ENCODE measurements at regions not wholly inside any gene's neighbourhood (a gene's known extent, or its start where the extent isn't known, plus 50 kb on each side); places are given as distances from the start of the nearest gene placed in this dataset.
A peak's percentile ranks its signal among the peaks of the same experiment; 100 is the strongest.

DNA sequence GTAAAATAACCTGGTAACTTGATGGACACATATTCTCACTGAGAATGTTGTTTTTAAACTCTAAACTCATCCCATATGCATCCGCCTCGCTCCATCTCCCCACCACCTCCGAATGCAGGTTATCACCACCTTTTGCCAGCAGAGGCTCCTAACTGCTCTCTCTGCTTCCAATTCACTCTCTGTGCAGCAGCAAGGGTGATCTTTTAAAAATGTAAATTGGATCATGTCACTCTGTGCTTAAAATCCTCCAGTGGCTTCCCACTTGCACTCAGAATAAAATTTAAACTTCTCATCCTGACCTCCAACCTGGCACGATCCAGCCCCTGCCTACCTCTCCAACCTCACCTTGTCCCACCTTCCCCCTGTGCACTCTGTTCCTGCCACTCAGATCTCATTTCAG is 317.2 kb downstream of the ZSWIM6 start:
- no peak overlapping the region for H3K4me3 ChIP-seq (ENCODE audit: low read depth, low read length)
- no peak for DNase-seq (ENCODE audit: low read depth)

DNA sequence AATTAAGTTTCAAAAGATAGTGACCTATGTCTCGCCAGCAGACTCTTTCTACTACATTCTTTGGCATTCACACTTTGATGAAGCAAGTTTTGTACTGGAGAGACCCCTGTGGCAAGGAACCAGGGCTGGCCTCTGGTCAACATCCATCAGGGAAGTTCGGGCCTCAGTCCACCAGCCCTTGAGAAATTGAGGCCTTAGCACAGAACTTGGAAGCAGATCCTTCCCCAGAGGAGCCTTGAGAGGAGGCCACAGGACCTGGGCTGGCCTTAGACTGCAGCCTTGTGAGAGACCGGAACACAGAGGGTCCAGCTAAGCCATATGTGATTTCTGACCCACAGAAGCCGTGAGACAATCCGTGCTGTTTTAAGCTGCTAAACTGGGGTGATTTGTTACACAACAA is 317.9 kb downstream of the ZSWIM6 start:
- no peak for DNase-seq (ENCODE audit: low read depth)
- H3K4me3 ChIP-seq (ENCODE audit: low read depth, low read length), result no peak overlapping the region

DNA sequence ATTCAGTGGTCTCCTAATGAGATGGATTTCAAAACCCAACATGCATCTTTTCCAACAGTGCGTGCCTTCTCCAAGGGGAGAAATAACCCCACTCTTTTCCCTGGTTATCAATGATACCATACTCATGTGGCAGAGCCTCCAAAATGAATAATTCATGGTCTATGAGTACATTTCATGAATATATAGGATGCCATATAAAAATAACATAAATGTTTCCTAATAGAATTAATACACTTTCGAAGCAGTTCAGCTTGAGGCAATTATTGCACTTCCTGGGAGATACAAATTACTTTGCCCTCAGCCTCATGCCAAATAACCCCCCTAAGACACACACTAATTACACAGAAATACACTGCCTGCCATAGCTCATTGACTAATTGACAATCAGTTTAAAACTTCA is 318.6 kb downstream of the ZSWIM6 start:
- no peak for DNase-seq (ENCODE audit: low read depth)
- H3K4me3 ChIP-seq (ENCODE audit: low read depth, low read length), result no peak overlapping the region

GRCh38 chr5:61651195-61651594 is 319.1 kb downstream of the ZSWIM6 start:
- no peak overlapping the region for H3K4me3 ChIP-seq (ENCODE audit: low read depth, low read length)
- DNase-seq (ENCODE audit: low read depth), result no peak

- DNase-seq (ENCODE audit: low read depth), result no peak
- H3K4me3 ChIP-seq (ENCODE audit: low read depth, low read length), result no peak overlapping the region
Measured at GRCh38 chr5:61652916-61653315, 320.9 kb downstream of the ZSWIM6 start.

GRCh38 chr5:61653807-61654580 is 321.9 kb downstream of the ZSWIM6 start:
- no peak overlapping the region for H3K4me3 ChIP-seq (ENCODE audit: low read depth, low read length)
- DNase-seq (ENCODE audit: low read depth), result no peak

DNA sequence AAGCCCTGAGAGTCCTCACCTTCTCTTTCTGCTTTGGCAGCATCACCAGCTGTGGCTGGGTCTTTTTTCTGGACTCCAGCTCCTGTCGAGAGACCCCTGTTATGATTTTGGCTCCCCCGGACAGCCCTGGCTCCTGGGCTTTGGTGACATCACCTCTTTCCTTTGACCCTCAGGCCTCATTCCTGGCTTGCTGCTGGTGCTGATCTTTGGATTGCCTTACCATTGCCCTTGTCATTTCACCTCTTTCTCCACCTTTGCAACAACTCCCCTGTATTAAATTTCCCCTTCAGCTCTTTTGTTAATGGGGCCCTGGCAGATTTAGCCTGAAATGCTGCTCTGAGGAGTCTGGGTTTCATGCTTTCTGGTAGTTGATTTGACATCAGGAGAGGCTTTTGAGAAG is 322.8 kb downstream of the ZSWIM6 start:
- no peak overlapping the region for H3K4me3 ChIP-seq (ENCODE audit: low read depth, low read length)
- no peak for DNase-seq (ENCODE audit: low read depth)

DNA sequence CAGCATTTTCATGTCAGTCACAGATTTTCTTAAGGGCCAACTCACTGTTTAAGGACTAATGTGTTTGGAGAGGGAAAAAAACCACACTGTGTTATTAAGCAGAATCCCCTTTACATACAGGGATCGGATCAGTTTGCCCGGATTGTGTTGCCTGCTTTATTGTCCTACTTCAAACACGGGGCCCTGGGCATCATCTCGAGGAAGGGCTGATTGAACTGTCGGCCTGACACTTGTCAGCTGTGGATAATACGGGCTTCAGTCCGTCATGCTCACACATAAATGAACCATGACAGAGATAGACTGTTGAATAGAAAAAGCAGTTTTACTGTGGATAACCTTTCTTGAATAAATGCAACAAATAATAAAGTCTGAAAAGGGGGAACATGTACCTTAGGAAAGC is 325.0 kb downstream of the ZSWIM6 start:
- H3K4me3 ChIP-seq (ENCODE audit: low read depth, low read length), result no peak overlapping the region
- DNase-seq (ENCODE audit: low read depth), result no peak

- no peak overlapping the region for H3K4me3 ChIP-seq (ENCODE audit: low read depth, low read length)
Measured at GRCh38 chr5:61657686-61658085, 325.6 kb downstream of the ZSWIM6 start.

GRCh38 chr5:61658592-61659008 is 326.5 kb downstream of the ZSWIM6 start:
- DNase-seq (ENCODE audit: low read depth), result peak; percentile 19
- H3K4me3 ChIP-seq (ENCODE audit: low read depth, low read length), result no peak overlapping the region

More at GRCh38 chr5:61657686-61658085, 325.6 kb downstream of the ZSWIM6 start:
- DNase-seq (ENCODE audit: low read depth), result no peak

DNA sequence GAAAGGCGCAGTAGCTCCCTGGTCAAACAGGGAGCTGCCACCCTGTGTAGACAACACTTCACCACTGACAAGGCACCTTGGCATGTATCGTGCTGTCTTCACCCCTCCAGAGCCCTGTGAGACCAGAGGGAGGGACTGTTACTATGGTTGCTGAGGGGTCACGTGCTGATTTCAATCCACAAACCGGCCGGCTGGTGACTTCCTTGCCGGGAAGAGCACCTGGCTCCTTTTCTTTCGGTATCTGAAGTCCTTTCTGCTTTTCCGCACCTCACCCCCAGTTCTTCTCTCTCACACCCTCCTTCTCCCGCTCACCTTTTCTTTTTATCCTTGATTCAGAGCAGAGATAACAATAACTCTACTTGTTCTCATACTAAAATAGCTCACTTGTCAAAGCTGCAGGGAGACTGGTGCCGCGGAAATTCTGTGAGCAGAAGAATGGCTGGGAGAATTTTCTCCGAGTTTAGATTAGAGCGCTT is 327.2 kb downstream of the ZSWIM6 start:
- DNase-seq (ENCODE audit: low read depth), result no peak
- H3K4me3 ChIP-seq (ENCODE audit: low read depth, low read length), result no peak overlapping the region

DNA sequence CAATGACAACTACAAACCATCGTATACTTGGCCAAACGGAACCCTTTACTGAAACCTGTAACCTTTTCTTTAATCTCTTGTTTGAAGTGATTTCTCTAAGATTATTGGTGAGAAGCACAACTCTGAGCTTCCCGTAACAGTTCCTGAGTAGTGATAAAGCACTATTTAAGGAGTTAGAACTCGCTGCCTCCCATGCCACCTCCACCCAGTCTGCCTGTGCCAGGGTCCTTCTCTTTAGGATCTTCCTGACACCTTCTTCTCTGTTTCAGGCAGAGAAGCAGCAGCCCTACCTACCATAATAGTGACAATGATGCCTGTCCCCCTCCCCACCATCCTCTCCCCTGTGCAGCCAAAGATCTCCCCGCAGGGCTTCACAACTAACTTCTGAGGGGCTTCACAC is 330.6 kb downstream of the ZSWIM6 start:
- DNase-seq (ENCODE audit: low read depth), result no peak
- no peak overlapping the region for H3K4me3 ChIP-seq (ENCODE audit: low read depth, low read length)

GRCh38 chr5:61666064-61666621 is 334.1 kb downstream of the ZSWIM6 start:
- DNase-seq (ENCODE audit: low read depth), result no peak
- no peak overlapping the region for H3K4me3 ChIP-seq (ENCODE audit: low read depth, low read length)

- DNase-seq (ENCODE audit: low read depth), result no peak
Measured at GRCh38 chr5:61667525-61668218, 335.6 kb downstream of the ZSWIM6 start.

DNA sequence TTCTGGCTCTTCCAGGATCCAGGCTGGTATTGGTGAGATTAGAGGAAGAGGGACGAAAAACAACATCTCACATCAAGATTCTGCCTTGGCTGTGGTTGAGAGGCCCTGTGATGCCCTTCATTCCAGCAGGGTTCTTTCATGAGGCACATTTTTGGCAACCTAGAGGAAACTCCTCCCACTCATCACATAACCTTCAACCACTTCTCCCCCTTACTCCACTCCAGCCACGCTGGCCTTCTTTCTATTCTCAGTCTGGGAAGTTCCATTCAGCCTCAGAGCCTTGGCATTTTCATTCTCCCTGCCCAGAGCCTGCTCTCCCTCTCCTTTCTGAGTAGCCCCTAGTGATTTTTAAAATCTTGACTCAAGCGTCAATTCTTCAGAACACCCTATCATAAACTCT is 337.5 kb downstream of the ZSWIM6 start:
- no peak overlapping the region for H3K4me3 ChIP-seq (ENCODE audit: low read depth, low read length)
- no peak for DNase-seq (ENCODE audit: low read depth)

More at GRCh38 chr5:61667525-61668218, 335.6 kb downstream of the ZSWIM6 start:
- H3K4me3 ChIP-seq (ENCODE audit: low read depth, low read length), result no peak overlapping the region

GRCh38 chr5:61670941-61671340 is 338.9 kb downstream of the ZSWIM6 start:
- DNase-seq (ENCODE audit: low read depth), result no peak
- no peak overlapping the region for H3K4me3 ChIP-seq (ENCODE audit: low read depth, low read length)

- DNase-seq (ENCODE audit: low read depth), result peak; percentile 23
- H3K4me3 ChIP-seq (ENCODE audit: low read depth, low read length), result no peak overlapping the region
Measured at GRCh38 chr5:61673007-61673735, 341.1 kb downstream of the ZSWIM6 start.

GRCh38 chr5:61674378-61674777 is 342.3 kb downstream of the ZSWIM6 start:
- no peak overlapping the region for H3K4me3 ChIP-seq (ENCODE audit: low read depth, low read length)
- DNase-seq (ENCODE audit: low read depth), result no peak

DNA sequence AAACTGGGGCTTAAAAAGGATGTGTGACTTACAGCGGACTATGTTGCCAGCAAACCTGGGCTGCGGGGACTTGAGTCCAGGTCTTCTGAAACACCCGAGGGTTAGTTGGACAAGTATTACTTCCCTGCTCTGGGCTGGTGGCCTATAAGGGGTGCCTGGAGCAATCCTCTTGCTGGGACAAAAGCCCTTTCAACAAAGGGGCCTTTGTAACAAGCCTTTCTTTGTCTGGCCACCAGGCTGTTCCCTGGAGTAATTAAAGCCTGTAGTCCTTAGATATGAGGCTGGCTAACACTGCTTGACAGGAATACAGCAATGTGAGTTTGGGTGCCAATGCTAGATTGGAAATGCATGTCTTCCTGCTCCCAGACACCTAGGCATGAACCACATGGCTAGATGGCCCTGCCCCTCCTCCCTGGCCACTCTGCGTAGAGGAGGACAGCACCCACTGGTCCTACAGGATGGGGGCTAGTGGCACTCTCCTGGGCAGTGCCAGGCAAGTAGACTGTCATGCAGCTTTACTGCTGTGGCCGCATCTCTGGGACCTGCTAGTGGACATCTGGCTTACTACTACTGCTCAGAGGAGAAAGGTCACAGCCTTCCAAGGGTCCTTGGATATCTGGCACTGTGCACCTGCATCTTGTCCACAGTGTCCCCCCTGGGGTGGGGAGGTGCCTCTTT is 343.1 kb downstream of the ZSWIM6 start:
- no peak overlapping the region for H3K4me3 ChIP-seq (ENCODE audit: low read depth, low read length)
- no peak for DNase-seq (ENCODE audit: low read depth)
